Sigmoid colon (tissue), 4 donors: ENCODE measurements at regions not wholly inside any gene's neighbourhood (a gene's known extent, or its start where the extent isn't known, plus 50 kb on each side); places are given as distances from the start of the nearest gene placed in this dataset.

Experiments
- POLR2AphosphoS5 ChIP-seq, 4 donors: sonication (generic); formaldehyde crosslinking; IDR thresholded peaks; one replicate each; pipeline ENCODE4 v1.6.1; 2017; ENCODE audit warnings: antibody characterized with exemption in 4 of 4
- TF ChIP-seq, protein P1 (sequence below), 4 experiments: fragments of 450-650 bp in 3 of 4; fragments of 200-600 bp in 1 of 4; IDR thresholded peaks; one replicate each; pipeline ENCODE4 v1.5.1; 2016 to 2019; ENCODE audit warnings: antibody characterized with exemption in 4 of 4, mild to moderate bottlenecking in 3 of 4, moderate library complexity in 2 of 4

DNA sequence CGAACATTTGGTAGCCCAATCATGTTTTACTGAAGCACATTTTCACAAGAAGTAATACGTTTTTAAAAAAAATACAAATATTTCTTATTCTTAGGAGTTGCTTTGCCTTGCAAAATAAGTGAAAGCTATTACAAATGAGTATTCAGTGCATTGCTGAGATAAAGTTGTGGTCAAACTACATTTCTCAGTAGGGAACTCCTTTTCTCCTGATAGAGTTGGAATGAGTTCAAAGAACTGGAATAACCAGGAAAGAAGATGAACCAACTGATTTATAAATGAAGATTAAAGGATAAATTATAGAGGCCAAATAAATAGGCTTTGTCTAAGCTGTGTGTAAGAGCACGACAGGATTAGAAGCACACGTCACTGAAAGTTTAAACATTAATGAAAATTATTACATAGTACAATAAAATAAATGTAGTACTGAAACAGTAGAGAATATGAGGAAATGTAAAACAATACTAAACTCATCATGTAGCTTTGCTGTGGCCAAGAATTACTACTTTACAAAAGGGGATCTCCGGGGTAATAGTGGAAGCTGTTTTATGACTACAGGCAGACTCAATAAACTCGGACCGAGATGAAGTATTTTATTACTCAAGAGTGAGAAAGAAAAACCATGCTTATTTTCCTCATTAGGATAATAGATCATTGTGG, 73.6 kb downstream of the KCNJ2 start:
- no peak for TF ChIP-seq POLR2AphosphoS5 (IDR thresholded peaks at IDR 0.05)
- TF ChIP-seq, protein P1, sequence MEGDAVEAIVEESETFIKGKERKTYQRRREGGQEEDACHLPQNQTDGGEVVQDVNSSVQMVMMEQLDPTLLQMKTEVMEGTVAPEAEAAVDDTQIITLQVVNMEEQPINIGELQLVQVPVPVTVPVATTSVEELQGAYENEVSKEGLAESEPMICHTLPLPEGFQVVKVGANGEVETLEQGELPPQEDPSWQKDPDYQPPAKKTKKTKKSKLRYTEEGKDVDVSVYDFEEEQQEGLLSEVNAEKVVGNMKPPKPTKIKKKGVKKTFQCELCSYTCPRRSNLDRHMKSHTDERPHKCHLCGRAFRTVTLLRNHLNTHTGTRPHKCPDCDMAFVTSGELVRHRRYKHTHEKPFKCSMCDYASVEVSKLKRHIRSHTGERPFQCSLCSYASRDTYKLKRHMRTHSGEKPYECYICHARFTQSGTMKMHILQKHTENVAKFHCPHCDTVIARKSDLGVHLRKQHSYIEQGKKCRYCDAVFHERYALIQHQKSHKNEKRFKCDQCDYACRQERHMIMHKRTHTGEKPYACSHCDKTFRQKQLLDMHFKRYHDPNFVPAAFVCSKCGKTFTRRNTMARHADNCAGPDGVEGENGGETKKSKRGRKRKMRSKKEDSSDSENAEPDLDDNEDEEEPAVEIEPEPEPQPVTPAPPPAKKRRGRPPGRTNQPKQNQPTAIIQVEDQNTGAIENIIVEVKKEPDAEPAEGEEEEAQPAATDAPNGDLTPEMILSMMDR (IDR thresholded peaks at IDR 0.05): no peak
